ENCODE measurements at regions not wholly inside any gene's neighbourhood (a gene's known extent, or its start where the extent isn't known, plus 50 kb on each side); places are given as distances from the start of the nearest gene placed in this dataset.

- Histone ChIP-seq H4K20me1 (ENCODE audit: insufficient read depth, low read length) (no peaks in the 10 kb centered on the region), H3K9me3 (ENCODE audit: control insufficient read depth, insufficient read depth, low read length) (peaks cover 6% of the 10 kb centered on the region), H2AFZ (replicated peaks; ENCODE audit: low read length, poor library complexity) (no peak overlapping the region), H3K9me1 (ENCODE audit: insufficient read depth, low read length) (no peaks in the 10 kb centered on the region), H2AK9ac (replicated peaks; ENCODE audit: low read depth, low read length, poor library complexity) (no peak overlapping the region), H3K36me3 (ENCODE audit: control insufficient read depth, insufficient read depth, low read length) (no peaks in the 10 kb centered on the region), H3K27me3 (ENCODE audit: control insufficient read depth, insufficient read depth, low read length) (no peaks in the 10 kb centered on the region), H3K4me1 (ENCODE audit: control insufficient read depth, insufficient read depth, low read length) (no peaks in the 10 kb centered on the region), H2BK5ac (ENCODE audit: low read depth, low read length, poor library complexity, severe bottlenecking) (no peak overlapping the region), H3K4me2 (ENCODE audit: low read depth, low read length) (no peak overlapping the region), H3K9ac (ENCODE audit: low read depth, low read length) (no peak overlapping the region), H3K27ac (ENCODE audit: insufficient read depth, low read length) (no peak overlapping the region), H2AK5ac (ENCODE audit: low read depth, low read length) (no peak overlapping the region), H3K4ac (ENCODE audit: low read depth, low read length) (no peak overlapping the region), H3K56ac (ENCODE audit: extremely low read depth, insufficient read depth, low read length) (no peak overlapping the region), H3K79me1 (ENCODE audit: low read depth in 1 of 2, low read length in 2 of 2) (no peaks in the 10 kb centered on the region), H3K18ac (ENCODE audit: low read depth, low read length) (no peak overlapping the region), H4K5ac (ENCODE audit: low read depth, low read length) (no peak overlapping the region), H4K91ac (ENCODE audit: insufficient read depth, low read depth, low read length) (no peak overlapping the region), H3K23ac (ENCODE audit: low read depth, low read length) (no peak overlapping the region), H4K8ac (ENCODE audit: low read depth in 2 of 2, low read length in 2 of 2) (no peak overlapping the region), H2BK20ac (ENCODE audit: low read depth, low read length) (no peak overlapping the region), H2BK120ac (ENCODE audit: low read depth, low read length) (no peak overlapping the region), H2BK15ac (ENCODE audit: low read depth, low read length) (no peak overlapping the region), H3K14ac (replicated peaks; ENCODE audit: low read depth, low read length) (no peak overlapping the region), H3K4me3 (ENCODE audit: insufficient read depth, low read depth, low read length) (no peak overlapping the region)
- ChIA-PET POLR2A (ENCODE audit: unreplicated experiment) (no interaction called here), CTCF (no interaction called here)
- in situ Hi-C loops (cut with MboI; ENCODE audit: low sequenced_read_pairs): no loop called here
- dilution Hi-C loops (cut with HindIII; ENCODE audit: low sequenced_read_pairs, unreplicated experiment): no loop called here
- TF ChIP-seq MAFK (IDR thresholded peaks at IDR 0.05; ENCODE audit: low read depth, low read length) (no peak), CHD1 (IDR thresholded peaks at IDR 0.05; ENCODE audit: low read depth, low read length) (no peak), POLR2A (IDR thresholded peaks at IDR 0.05; ENCODE audit: low read depth, low read length) (no peak), MXI1 (IDR thresholded peaks at IDR 0.05; ENCODE audit: borderline replicate concordance, low read depth, low read length) (no peak), MAZ (IDR thresholded peaks at IDR 0.05; ENCODE audit: borderline replicate concordance, low read depth, low read length) (no peak), USF2 (IDR thresholded peaks at IDR 0.05; ENCODE audit: low read depth, low read length) (no peak)
- no CpG with 5 or more reads among the region's 1 CpG for WGBS, 2 experiments (ENCODE audit: extremely low coverage in 2 of 2, insufficient read length in 1 of 2)
- BruUV-seq (replicated peaks): no TSS peak
- DNase-seq: no peak
- no peak for ATAC-seq (ENCODE audit: low read depth)
- intact Hi-C loops (cut with micrococcal nuclease): no loop called here
Measured at GRCh38 chr9:28539434-28540070, 966.3 kb upstream of the C9orf72 start.
